ENCODE measurements at regions not wholly inside any gene's neighbourhood (a gene's known extent, or its start where the extent isn't known, plus 50 kb on each side); places are given as distances from the start of the nearest gene placed in this dataset.

DNA sequence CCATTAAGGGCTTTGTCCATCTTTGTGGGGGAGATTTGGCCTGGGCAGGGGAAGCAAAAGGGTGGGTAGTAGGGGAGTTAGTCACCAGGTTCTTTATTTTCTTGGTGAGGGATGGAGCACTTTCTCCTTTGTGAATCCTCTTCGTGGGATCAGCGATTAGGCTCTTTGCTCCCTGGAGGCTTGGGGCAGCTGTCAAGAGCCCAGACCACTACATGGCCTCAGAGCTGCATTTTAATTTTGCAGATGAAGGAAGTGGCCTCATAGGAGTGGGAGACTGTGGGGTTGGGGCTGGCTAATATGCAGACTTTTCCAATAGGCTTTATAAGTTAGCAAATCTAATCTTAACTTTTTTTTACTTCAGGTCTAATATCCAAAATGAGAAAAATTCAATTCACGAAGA, 168.1 kb upstream of the DEFB112 start:
- no peak overlapping the region for H3K4me3 Mint-ChIP-seq
- Histone ChIP-seq H3K36me3 (ENCODE audit: insufficient read depth, low read length) (no peaks in the 10 kb centered on the region), H3K27me3 (ENCODE audit: insufficient read depth, low read length) (no peaks in the 10 kb centered on the region), H3K27ac (ENCODE audit: low read depth, low read length) (no peak overlapping the region), H3K9me3 (ENCODE audit: control insufficient read depth in 1 of 2, low read length in 2 of 2) (no peaks in the 10 kb centered on the region), H3K4me1 (ENCODE audit: insufficient read depth, low read length) (no peaks in the 10 kb centered on the region), H3K4me3 (ENCODE audit: low read length in 2 of 2) (no peak overlapping the region)
- POLR2A ChIA-PET (ENCODE audit: partially characterized antibody), result no interaction called here
- no peaks in the 10 kb centered on the region for H3K27me3 Mint-ChIP-seq
- CTCF ChIA-PET (ENCODE audit: partially characterized antibody), result no interaction called here
- H3K9me3 Mint-ChIP-seq, result peaks cover 0 to 14% (median 6%) of the 10 kb centered on the region in 8 donors
- intact Hi-C loops (cut with micrococcal nuclease), result no loop called here
- no peak overlapping the region for H3K27ac Mint-ChIP-seq
- H3K36me3 Mint-ChIP-seq, result no peaks in the 10 kb centered on the region
- H3K4me1 Mint-ChIP-seq, result no peaks in the 10 kb centered on the region
- no peak for DNase-seq

GRCh38 chr6:50236164-50236563, 186.4 kb upstream of the DEFB112 start:
- CTCF ChIA-PET (ENCODE audit: partially characterized antibody), result no interaction called here
- intact Hi-C loops (cut with micrococcal nuclease), result no loop called here
- Histone ChIP-seq H3K27ac (ENCODE audit: low read depth, low read length) (no peak overlapping the region), H3K4me3 (ENCODE audit: low read length in 2 of 2) (no peak overlapping the region), H3K36me3 (ENCODE audit: insufficient read depth, low read length) (no peaks in the 10 kb centered on the region), H3K9me3 (ENCODE audit: control insufficient read depth in 1 of 2, low read length in 2 of 2) (no peaks in the 10 kb centered on the region), H3K4me1 (ENCODE audit: insufficient read depth, low read length) (no peaks in the 10 kb centered on the region), H3K27me3 (ENCODE audit: insufficient read depth, low read length) (no peaks in the 10 kb centered on the region)
- Mint-ChIP-seq H3K4me1 (no peaks in the 10 kb centered on the region), H3K27ac (no peak overlapping the region), H3K36me3 (no peaks in the 10 kb centered on the region), H3K9me3 (peaks cover 0 to 13% (median 2%) of the 10 kb centered on the region in 8 donors), H3K4me3 (no peak overlapping the region), H3K27me3 (no peaks in the 10 kb centered on the region)
- DNase-seq, result no peak
- POLR2A ChIA-PET (ENCODE audit: partially characterized antibody), result no interaction called here

- Mint-ChIP-seq H3K27me3 (no peaks in the 10 kb centered on the region), H3K27ac (no peak overlapping the region), H3K9me3 (peaks cover 0 to 11% (median 6%) of the 10 kb centered on the region in 8 donors), H3K4me1 (no peaks in the 10 kb centered on the region), H3K36me3 (no peaks in the 10 kb centered on the region), H3K4me3 (no peak overlapping the region)
- no peak overlapping the region for H3K4me3 ChIP-seq (ENCODE audit: low read length in 2 of 2)
- intact Hi-C loops (cut with micrococcal nuclease), result no loop called here
- DNase-seq, result no peak
- H3K27ac ChIP-seq (ENCODE audit: low read depth, low read length), result no peak overlapping the region
- POLR2A ChIA-PET (ENCODE audit: partially characterized antibody), result no interaction called here
- no peaks in the 10 kb centered on the region for H3K4me1 ChIP-seq (ENCODE audit: insufficient read depth, low read length)
- CTCF ChIA-PET (ENCODE audit: partially characterized antibody), result no interaction called here
- H3K36me3 ChIP-seq (ENCODE audit: insufficient read depth, low read length), result no peaks in the 10 kb centered on the region
- H3K9me3 ChIP-seq (ENCODE audit: control insufficient read depth in 1 of 2, low read length in 2 of 2), result no peaks in the 10 kb centered on the region
- no peaks in the 10 kb centered on the region for H3K27me3 ChIP-seq (ENCODE audit: insufficient read depth, low read length)
Measured at GRCh38 chr6:50239853-50240252, 190.1 kb upstream of the DEFB112 start.

DNA sequence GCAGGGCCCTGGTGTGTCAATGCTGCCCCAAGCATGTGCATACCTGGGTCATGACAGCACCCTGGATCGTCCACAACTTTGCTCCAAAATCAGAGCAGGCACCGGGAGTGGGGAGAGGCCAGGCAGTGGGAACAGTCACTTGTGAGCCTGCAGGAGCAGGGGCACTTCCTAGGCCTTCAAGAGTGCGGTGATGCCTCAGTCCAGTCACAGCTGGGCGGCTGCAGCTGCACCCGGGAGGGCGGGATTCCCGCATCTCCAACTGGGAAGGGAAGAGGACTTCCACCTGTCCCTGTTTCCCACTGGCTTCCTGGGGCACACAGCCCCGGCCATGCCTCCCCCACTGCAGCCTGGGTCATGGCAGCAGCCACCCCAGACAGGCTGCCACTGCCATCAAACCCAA, 191.3 kb upstream of the DEFB112 start:
- POLR2A ChIA-PET (ENCODE audit: partially characterized antibody), result no interaction called here
- H3K36me3 Mint-ChIP-seq, result no peaks in the 10 kb centered on the region
- intact Hi-C loops (cut with micrococcal nuclease), result no loop called here
- Histone ChIP-seq H3K27me3 (ENCODE audit: insufficient read depth, low read length) (no peaks in the 10 kb centered on the region), H3K36me3 (ENCODE audit: insufficient read depth, low read length) (no peaks in the 10 kb centered on the region), H3K4me1 (ENCODE audit: insufficient read depth, low read length) (no peaks in the 10 kb centered on the region), H3K4me3 (ENCODE audit: low read length in 2 of 2) (no peak overlapping the region), H3K9me3 (ENCODE audit: control insufficient read depth in 1 of 2, low read length in 2 of 2) (no peaks in the 10 kb centered on the region), H3K27ac (ENCODE audit: low read depth, low read length) (no peak overlapping the region)
- no peaks in the 10 kb centered on the region for H3K27me3 Mint-ChIP-seq
- CTCF ChIA-PET (ENCODE audit: partially characterized antibody), result no interaction called here
- H3K9me3 Mint-ChIP-seq, result peaks cover 0 to 11% (median 6%) of the 10 kb centered on the region in 8 donors
- H3K27ac Mint-ChIP-seq, result no peak overlapping the region
- no peaks in the 10 kb centered on the region for H3K4me1 Mint-ChIP-seq
- DNase-seq, result peak in 1 of 5 donors; percentile 29
- H3K4me3 Mint-ChIP-seq, result no peak overlapping the region

DNA sequence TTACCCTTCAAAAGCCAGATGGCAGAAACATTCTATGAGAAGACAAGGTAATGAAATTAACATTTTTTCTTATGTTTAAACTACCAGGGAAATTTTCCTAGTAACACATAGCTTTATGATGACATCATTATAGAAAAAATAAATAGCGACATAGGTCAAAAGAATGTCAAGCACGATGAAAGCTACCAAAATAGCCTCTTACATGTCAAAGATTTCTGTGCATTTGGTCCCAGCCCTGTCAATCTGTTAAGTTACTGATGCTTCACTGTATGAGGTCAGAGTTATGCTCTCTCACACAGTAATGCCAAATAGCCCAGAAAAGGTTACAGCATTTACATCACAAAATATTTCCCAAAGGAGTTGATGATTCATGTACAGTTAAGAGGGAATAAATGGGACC, 199.8 kb upstream of the DEFB112 start:
- POLR2A ChIA-PET (ENCODE audit: partially characterized antibody), result no interaction called here
- no peaks in the 10 kb centered on the region for H3K9me3 ChIP-seq (ENCODE audit: control insufficient read depth in 1 of 2, low read length in 2 of 2)
- intact Hi-C loops (cut with micrococcal nuclease), result no loop called here
- Mint-ChIP-seq H3K4me1 (no peaks in the 10 kb centered on the region), H3K27me3 (no peaks in the 10 kb centered on the region), H3K27ac (no peak overlapping the region), H3K36me3 (no peaks in the 10 kb centered on the region), H3K9me3 (peaks cover 0 to 9% (median 1%) of the 10 kb centered on the region in 8 donors), H3K4me3 (no peak overlapping the region)
- no peak for DNase-seq
- H3K27me3 ChIP-seq (ENCODE audit: insufficient read depth, low read length), result no peaks in the 10 kb centered on the region
- H3K4me3 ChIP-seq (ENCODE audit: low read length in 2 of 2), result no peak overlapping the region
- CTCF ChIA-PET (ENCODE audit: partially characterized antibody), result no interaction called here
- no peaks in the 10 kb centered on the region for H3K36me3 ChIP-seq (ENCODE audit: insufficient read depth, low read length)
- no peaks in the 10 kb centered on the region for H3K4me1 ChIP-seq (ENCODE audit: insufficient read depth, low read length)
- no peak overlapping the region for H3K27ac ChIP-seq (ENCODE audit: low read depth, low read length)

- no peak for DNase-seq
- no peaks in the 10 kb centered on the region for H3K9me3 ChIP-seq (ENCODE audit: control insufficient read depth in 1 of 2, low read length in 2 of 2)
- CTCF ChIA-PET (ENCODE audit: partially characterized antibody), result no interaction called here
Measured at GRCh38 chr6:50257322-50257721, 207.6 kb upstream of the DEFB112 start.

DNA sequence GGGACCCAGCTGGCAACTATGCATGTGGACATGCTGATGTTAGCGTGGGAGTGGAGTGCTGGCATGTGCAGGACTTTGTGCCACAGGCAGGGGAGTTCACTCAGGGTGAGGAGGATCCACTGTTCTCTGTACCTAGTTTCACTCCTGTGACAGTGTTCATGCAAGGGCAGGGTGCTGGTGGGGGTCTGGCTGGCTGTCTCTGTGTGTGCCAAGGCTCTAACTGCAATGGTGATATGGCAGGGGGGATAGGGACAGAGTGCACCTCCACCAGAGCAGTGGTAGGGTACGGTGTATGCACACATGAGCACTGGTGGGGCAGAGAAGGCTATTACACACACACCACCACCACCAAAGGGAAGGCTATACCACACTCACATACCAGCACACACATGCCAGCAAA, 210.2 kb upstream of the DEFB112 start:
- no peak overlapping the region for H3K4me3 Mint-ChIP-seq
- peaks cover 0 to 32% (median 18%) of the 10 kb centered on the region in 8 donors for H3K9me3 Mint-ChIP-seq
- H3K27me3 ChIP-seq (ENCODE audit: insufficient read depth, low read length), result no peaks in the 10 kb centered on the region
- no peaks in the 10 kb centered on the region for H3K9me3 ChIP-seq (ENCODE audit: control insufficient read depth in 1 of 2, low read length in 2 of 2)
- no peaks in the 10 kb centered on the region for H3K36me3 ChIP-seq (ENCODE audit: insufficient read depth, low read length)
- no peak overlapping the region for H3K27ac ChIP-seq (ENCODE audit: low read depth, low read length)
- ChIA-PET CTCF (ENCODE audit: partially characterized antibody) (no interaction called here), POLR2A (ENCODE audit: partially characterized antibody) (no interaction called here)
- no peak overlapping the region for H3K4me3 ChIP-seq (ENCODE audit: low read length in 2 of 2)
- H3K27ac Mint-ChIP-seq, result no peak overlapping the region
- H3K4me1 ChIP-seq (ENCODE audit: insufficient read depth, low read length), result no peaks in the 10 kb centered on the region
- intact Hi-C loops (cut with micrococcal nuclease), result no loop called here
- H3K27me3 Mint-ChIP-seq, result no peaks in the 10 kb centered on the region
- H3K36me3 Mint-ChIP-seq, result peaks cover 0 to 1% of the 10 kb centered on the region in 2 donors
- no peaks in the 10 kb centered on the region for H3K4me1 Mint-ChIP-seq
- no peak for DNase-seq

More at GRCh38 chr6:50257322-50257721, 207.6 kb upstream of the DEFB112 start:
- intact Hi-C loops (cut with micrococcal nuclease), result no loop called here
- H3K27me3 Mint-ChIP-seq, result no peaks in the 10 kb centered on the region
- peaks cover 0 to 23% (median 13%) of the 10 kb centered on the region in 8 donors for H3K9me3 Mint-ChIP-seq
- H3K4me1 Mint-ChIP-seq, result no peaks in the 10 kb centered on the region
- H3K27ac ChIP-seq (ENCODE audit: low read depth, low read length), result no peak overlapping the region
- no peak overlapping the region for H3K4me3 ChIP-seq (ENCODE audit: low read length in 2 of 2)
- H3K4me3 Mint-ChIP-seq, result no peak overlapping the region
- no peaks in the 10 kb centered on the region for H3K27me3 ChIP-seq (ENCODE audit: insufficient read depth, low read length)
- POLR2A ChIA-PET (ENCODE audit: partially characterized antibody), result no interaction called here
- no peak overlapping the region for H3K27ac Mint-ChIP-seq
- no peaks in the 10 kb centered on the region for H3K36me3 ChIP-seq (ENCODE audit: insufficient read depth, low read length)
- H3K36me3 Mint-ChIP-seq, result peaks cover 0 to 1% of the 10 kb centered on the region in 2 donors
- H3K4me1 ChIP-seq (ENCODE audit: insufficient read depth, low read length), result no peaks in the 10 kb centered on the region

DNA sequence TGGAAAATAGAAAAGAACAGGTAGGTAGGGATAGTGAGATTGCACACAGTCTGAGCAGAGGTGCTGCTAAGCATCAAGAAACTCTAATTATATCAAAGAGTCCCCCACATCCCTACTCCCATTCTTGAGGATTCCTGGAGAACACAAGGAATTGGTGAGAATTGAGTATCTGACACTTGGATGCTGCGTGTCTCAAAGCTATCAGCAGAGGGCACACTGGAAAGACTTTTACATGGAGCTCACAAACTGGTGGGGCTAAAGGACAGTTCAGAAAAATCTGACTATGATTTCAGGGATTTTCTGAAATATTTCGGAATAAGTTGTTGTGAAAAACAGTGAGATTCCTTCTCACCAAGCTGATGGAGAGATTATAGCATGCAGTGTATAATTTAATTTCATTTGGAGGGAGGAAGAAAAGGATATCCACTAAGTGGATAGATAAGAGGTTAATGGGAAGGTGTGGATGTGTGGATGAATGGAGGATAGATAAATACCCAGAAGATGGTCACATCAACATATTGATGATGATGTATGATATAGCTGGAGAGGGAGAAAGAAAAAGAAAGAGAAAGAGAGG, 215.4 kb upstream of the DEFB112 start:
- intact Hi-C loops (cut with micrococcal nuclease), result no loop called here
- no peaks in the 10 kb centered on the region for H3K4me1 Mint-ChIP-seq
- Histone ChIP-seq H3K27me3 (ENCODE audit: insufficient read depth, low read length) (no peaks in the 10 kb centered on the region), H3K9me3 (ENCODE audit: control insufficient read depth in 1 of 2, low read length in 2 of 2) (no peaks in the 10 kb centered on the region), H3K36me3 (ENCODE audit: insufficient read depth, low read length) (no peaks in the 10 kb centered on the region), H3K4me3 (ENCODE audit: low read length in 2 of 2) (no peak overlapping the region), H3K27ac (ENCODE audit: low read depth, low read length) (no peak overlapping the region), H3K4me1 (ENCODE audit: insufficient read depth, low read length) (no peaks in the 10 kb centered on the region)
- H3K27ac Mint-ChIP-seq, result no peak overlapping the region
- CTCF ChIA-PET (ENCODE audit: partially characterized antibody), result no interaction called here
- H3K4me3 Mint-ChIP-seq, result no peak overlapping the region
- peaks cover 0 to 20% (median 12%) of the 10 kb centered on the region in 8 donors for H3K9me3 Mint-ChIP-seq
- no peaks in the 10 kb centered on the region for H3K27me3 Mint-ChIP-seq
- H3K36me3 Mint-ChIP-seq, result peaks cover 0 to 1% of the 10 kb centered on the region in 2 donors
- no peak for DNase-seq
- POLR2A ChIA-PET (ENCODE audit: partially characterized antibody), result no interaction called here
